Neural cell (in vitro differentiated cells): ENCODE measurements at regions not wholly inside any gene's neighbourhood (a gene's known extent, or its start where the extent isn't known, plus 50 kb on each side); places are given as distances from the start of the nearest gene placed in this dataset.

Experiments
- H2AFZ ChIP-seq: fragments of 200-600, 300-800 bp; sonication (generic), shearing (Covaris generic); 2 replicates; pipeline ENCODE4 v1.6.0; 2014; ENCODE audit warnings: low read depth, mild to moderate bottlenecking, antibody characterized with exemption, low read length, moderate library complexity
- H3F3A ChIP-seq: fragments of 200-600 bp; shearing (Covaris generic); 2 replicates; pipeline ENCODE4 v1.6.1; 2016; ENCODE audit warnings: mild to moderate bottlenecking, moderate library complexity, mixed read lengths, antibody characterized with exemption, low read length; ENCODE audit not compliant: insufficient read depth, poor library complexity, severe bottlenecking
- H3K27ac ChIP-seq: fragments of 200-600, 300-800 bp; sonication (generic), shearing (Covaris generic); 2 replicates; pipeline ENCODE4 v1.5.1; 2014; ENCODE audit warnings: mild to moderate bottlenecking, low read length, moderate library complexity
- H3K27me3 ChIP-seq: fragments of 300-800, 200-600 bp; sonication (generic), shearing (Covaris generic); 2 replicates; pipeline ENCODE4 v1.6.0; 2014; ENCODE audit warnings: mild to moderate bottlenecking, low read depth, low read length, moderate library complexity; ENCODE audit not compliant: insufficient read depth
- H3K36me3 ChIP-seq: fragments of 300-800, 200-600 bp; sonication (generic), shearing (Covaris generic); 2 replicates; pipeline ENCODE4 v1.5.1; 2014; ENCODE audit warnings: mild to moderate bottlenecking, antibody characterized with exemption, low read length, moderate library complexity; ENCODE audit not compliant: insufficient read depth
- H3K4me2 ChIP-seq: fragments of 300-800, 200-600 bp; sonication (generic), shearing (Covaris generic); 2 replicates; pipeline ENCODE4 v1.6.0; 2014; ENCODE audit warnings: mild to moderate bottlenecking, low read length
- H3K4me3 ChIP-seq: fragments of 300-800, 200-600 bp; sonication (generic), shearing (Covaris generic); 2 replicates; pipeline ENCODE4 v1.5.1; 2014; ENCODE audit warnings: mild to moderate bottlenecking, low read length, moderate library complexity
- H3K79me2 ChIP-seq: fragments of 200-600 bp; shearing (Covaris generic); replicated peaks from 2 replicates; pipeline ENCODE4 v1.6.0; 2014; ENCODE audit warnings: mild to moderate bottlenecking, low read length, moderate library complexity; ENCODE audit not compliant: insufficient read depth
- H3K9ac ChIP-seq: fragments of 300-800, 200-600 bp; sonication (generic), shearing (Covaris generic); 2 replicates; pipeline ENCODE4 v1.6.1; 2016; ENCODE audit warnings: mild to moderate bottlenecking, low read length, mixed read lengths
- H3K9me2 ChIP-seq: fragments of 200-600 bp; shearing (Covaris generic); 2 replicates; pipeline ENCODE4 v1.6.1; 2016; ENCODE audit warnings: mild to moderate bottlenecking, low read length, mixed read lengths; ENCODE audit not compliant: insufficient read depth
- H3K9me3 ChIP-seq: fragments of 200-600, 300-800 bp; sonication (generic), shearing (Covaris generic); 2 replicates; pipeline ENCODE4 v1.6.1; 2016; ENCODE audit warnings: mild to moderate bottlenecking, mixed run types, low read length, moderate library complexity, mixed read lengths
- H4K20me1 ChIP-seq: fragments of 200-600 bp; shearing (Covaris generic); 2 replicates; pipeline ENCODE4 v1.6.1; 2016; ENCODE audit warnings: mild to moderate bottlenecking, mixed run types; ENCODE audit not compliant: insufficient read depth
- CTCF ChIP-seq: fragments of 450-650 bp; IDR thresholded peaks from 2 replicates; pipeline ENCODE4 v1.5.1; 2014; ENCODE audit warnings: antibody characterized with exemption, mild to moderate bottlenecking, moderate library complexity; ENCODE audit not compliant: poor library complexity, severe bottlenecking
- EP300 ChIP-seq: fragments of 450-650 bp; conservative IDR thresholded peaks from 2 replicates; pipeline ENCODE4 v1.6.1; 2014; ENCODE audit warnings: antibody characterized with exemption, mild to moderate bottlenecking, moderate library complexity; ENCODE audit not compliant: poor library complexity, severe bottlenecking
- EZH2 ChIP-seq: fragments of 200-600, 300-800 bp; shearing (Covaris generic), sonication (generic); IDR thresholded peaks from 2 replicates; pipeline ENCODE4 v1.6.1; 2014; ENCODE audit warnings: antibody characterized with exemption, low read length, borderline replicate concordance, mild to moderate bottlenecking; ENCODE audit not compliant: insufficient read depth, poor library complexity, severe bottlenecking
- MXI1 ChIP-seq: fragments of 450-650 bp; conservative IDR thresholded peaks from 2 replicates; pipeline ENCODE4 v1.6.1; 2014; ENCODE audit warnings: antibody characterized with exemption, mild to moderate bottlenecking; ENCODE audit not compliant: poor library complexity, severe bottlenecking
- POLR2AphosphoS5 ChIP-seq: IDR thresholded peaks from 2 replicates; pipeline ENCODE4 v1.6.1; 2012
- RAD21 ChIP-seq: fragments of 450-650 bp; conservative IDR thresholded peaks from 2 replicates; pipeline ENCODE4 v1.6.1; 2014; ENCODE audit warnings: antibody characterized with exemption, mild to moderate bottlenecking, moderate library complexity
- REST ChIP-seq: IDR thresholded peaks from 2 replicates; pipeline ENCODE4 v1.6.1; 2012; ENCODE audit warnings: borderline replicate concordance
- SMC3 ChIP-seq: fragments of 450-650 bp; conservative IDR thresholded peaks from 2 replicates; pipeline ENCODE4 v1.6.1; 2014; ENCODE audit warnings: antibody characterized with exemption, mild to moderate bottlenecking, moderate library complexity; ENCODE audit not compliant: poor library complexity
- TAF1 ChIP-seq: IDR thresholded peaks from 2 replicates; pipeline ENCODE4 v1.6.1; 2012; ENCODE audit warnings: low read depth

DNA sequence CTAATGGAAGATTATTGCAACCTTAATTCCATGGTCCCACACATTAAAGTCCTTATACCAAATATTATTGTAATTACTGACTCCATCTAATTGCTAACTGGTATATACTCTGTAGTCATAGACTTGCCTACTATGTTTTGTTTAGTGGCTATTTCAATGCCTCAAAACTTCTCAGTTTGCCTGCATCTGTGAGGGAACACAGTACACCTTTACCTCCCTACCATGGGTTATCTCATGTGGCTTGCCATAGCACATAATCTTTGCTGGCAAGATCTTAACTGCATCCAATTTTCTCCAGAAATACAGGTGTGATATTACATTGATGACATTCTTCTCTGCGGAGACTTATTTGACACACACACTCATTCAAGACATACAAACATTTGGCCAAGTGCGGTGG lies 107.1 kb upstream of the ZNF184 start:
- no peak overlapping the region for H3K27ac ChIP-seq
- no peaks in the 10 kb centered on the region for H3K36me3 ChIP-seq
- H3F3A ChIP-seq = no peaks in the 10 kb centered on the region
- no peak overlapping the region for H3K9ac ChIP-seq
- H3K4me2 ChIP-seq = no peak overlapping the region
- no peak for TF ChIP-seq POLR2AphosphoS5
- TF ChIP-seq RAD21 = no peak
- no peak for TF ChIP-seq MXI1
- TF ChIP-seq TAF1 = no peak
- H3K9me3 ChIP-seq = no peaks in the 10 kb centered on the region
- peaks cover 15% of the 10 kb centered on the region for H3K27me3 ChIP-seq
- H3K79me2 ChIP-seq = no peaks in the 10 kb centered on the region
- H2AFZ ChIP-seq = no peak overlapping the region
- no peak overlapping the region for H3K4me3 ChIP-seq
- H3K9me2 ChIP-seq = no peaks in the 10 kb centered on the region
- H4K20me1 ChIP-seq = no peaks in the 10 kb centered on the region

- no peak overlapping the region for H3K27ac ChIP-seq
- no peaks in the 10 kb centered on the region for H3K79me2 ChIP-seq
- H3F3A ChIP-seq = no peaks in the 10 kb centered on the region
- H3K9me3 ChIP-seq = no peaks in the 10 kb centered on the region
- TF ChIP-seq MXI1 (no peak), TAF1 (no peak), POLR2AphosphoS5 (no peak), EZH2 (no peak), REST (no peak), RAD21 (no peak), SMC3 (no peak), EP300 (no peak), CTCF (no peak)
- no peaks in the 10 kb centered on the region for H3K9me2 ChIP-seq
- H2AFZ ChIP-seq = no peak overlapping the region
- peaks cover 5% of the 10 kb centered on the region for H3K27me3 ChIP-seq
- no peak overlapping the region for H3K4me3 ChIP-seq
- H4K20me1 ChIP-seq = no peaks in the 10 kb centered on the region
- H3K36me3 ChIP-seq = no peaks in the 10 kb centered on the region
- no peak overlapping the region for H3K4me2 ChIP-seq
- no peak overlapping the region for H3K9ac ChIP-seq
Measured at GRCh38 chr6:27577922-27578321, 105.0 kb upstream of the ZNF184 start.
